ENCODE measurements at regions not wholly inside any gene's neighbourhood (a gene's known extent, or its start where the extent isn't known, plus 50 kb on each side); places are given as distances from the start of the nearest gene placed in this dataset.
"Not testable (repeated sequence)": the region's sequence is repeated elsewhere in the genome, so short reads cannot be mapped to it uniquely, and the experiment has no call there.

GRCh38 chr9:75814667-75815066 is 75.8 kb upstream of the PCSK5 start:
- Histone ChIP-seq H3K4me3 (ENCODE audit: low read depth, low read length) (no peak overlapping the region), H3K36me3 (ENCODE audit: control insufficient read depth, insufficient read depth, low read length) (no peaks in the 10 kb centered on the region), H3K27me3 (ENCODE audit: control insufficient read depth, insufficient read depth, low read length) (no peaks in the 10 kb centered on the region)
- DNase-seq (ENCODE audit: low read depth) (peak; percentile 98), FAIRE-seq (no peak)
- no peak for TF ChIP-seq CTCF (IDR thresholded peaks at IDR 0.05; ENCODE audit: insufficient read depth, low read length, severe bottlenecking)

GRCh38 chr9:75820471-75821115 is 69.9 kb upstream of the PCSK5 start:
- peak; percentile 36 for DNase-seq (ENCODE audit: low read depth)
- not testable (repeated sequence) for H3K4me3 ChIP-seq (ENCODE audit: low read depth, low read length); FAIRE-seq; H3K36me3 ChIP-seq (ENCODE audit: control insufficient read depth, insufficient read depth, low read length); H3K27me3 ChIP-seq (ENCODE audit: control insufficient read depth, insufficient read depth, low read length)

GRCh38 chr9:75823151-75823550 is 67.3 kb upstream of the PCSK5 start:
- DNase-seq (ENCODE audit: low read depth) (no peak), FAIRE-seq (no peak)
- no peak overlapping the region for H3K4me3 ChIP-seq (ENCODE audit: low read depth, low read length)
- no peak for TF ChIP-seq CTCF (IDR thresholded peaks at IDR 0.05; ENCODE audit: insufficient read depth, low read length, severe bottlenecking)
- H3K36me3 ChIP-seq (ENCODE audit: control insufficient read depth, insufficient read depth, low read length): no peaks in the 10 kb centered on the region
- no peaks in the 10 kb centered on the region for H3K27me3 ChIP-seq (ENCODE audit: control insufficient read depth, insufficient read depth, low read length)

GRCh38 chr9:75824816-75825568 is 65.5 kb upstream of the PCSK5 start:
- Histone ChIP-seq H3K27me3 (ENCODE audit: control insufficient read depth, insufficient read depth, low read length) (no peaks in the 10 kb centered on the region), H3K36me3 (ENCODE audit: control insufficient read depth, insufficient read depth, low read length) (no peaks in the 10 kb centered on the region), H3K4me3 (ENCODE audit: low read depth, low read length) (no peak overlapping the region)
- peak; percentile 74 for DNase-seq (ENCODE audit: low read depth)
- no peak for TF ChIP-seq CTCF (IDR thresholded peaks at IDR 0.05; ENCODE audit: insufficient read depth, low read length, severe bottlenecking)
- no peak for FAIRE-seq

- Histone ChIP-seq H3K4me3 (ENCODE audit: low read depth, low read length) (no peak overlapping the region), H3K36me3 (ENCODE audit: control insufficient read depth, insufficient read depth, low read length) (no peaks in the 10 kb centered on the region), H3K27me3 (ENCODE audit: control insufficient read depth, insufficient read depth, low read length) (no peaks in the 10 kb centered on the region)
- FAIRE-seq: no peak
- no peak for TF ChIP-seq CTCF (IDR thresholded peaks at IDR 0.05; ENCODE audit: insufficient read depth, low read length, severe bottlenecking)
- DNase-seq (ENCODE audit: low read depth): no peak
These were observed 64.2 kb upstream of the PCSK5 start for GRCh38 chr9:75826314-75826713.

- H3K4me3 ChIP-seq (ENCODE audit: low read depth, low read length): no peak overlapping the region
- no peak for FAIRE-seq
- no peaks in the 10 kb centered on the region for H3K27me3 ChIP-seq (ENCODE audit: control insufficient read depth, insufficient read depth, low read length)
- H3K36me3 ChIP-seq (ENCODE audit: control insufficient read depth, insufficient read depth, low read length): no peaks in the 10 kb centered on the region
- TF ChIP-seq CTCF (IDR thresholded peaks at IDR 0.05; ENCODE audit: insufficient read depth, low read length, severe bottlenecking): no peak
- no peak for DNase-seq (ENCODE audit: low read depth)
These were observed 60.2 kb upstream of the PCSK5 start for GRCh38 chr9:75830303-75830702.

Data from bronchial epithelial cell (primary cell).